HG02798 (cell line): ENCODE measurements at regions not wholly inside any gene's neighbourhood (a gene's known extent, or its start where the extent isn't known, plus 50 kb on each side); places are given as distances from the start of the nearest gene placed in this dataset.

Experiments
- ATAC-seq: cut with Tn5 transposase; IDR thresholded peaks from one replicate; pipeline ENCODE4 v1.9.1; 2021; ENCODE audit warnings: mild to moderate bottlenecking; ENCODE audit not compliant: unreplicated experiment, poor library complexity

- no peak for ATAC-seq
These were observed 1029.1 kb upstream of the GBE1 start for GRCh38 chr3:82790307-82791097.

- ATAC-seq, result no peak
These were observed 1021.7 kb upstream of the GBE1 start for GRCh38 chr3:82783194-82783593.

- ATAC-seq, result no peak
These were observed 1011.8 kb upstream of the GBE1 start for GRCh38 chr3:82773207-82773606.

DNA sequence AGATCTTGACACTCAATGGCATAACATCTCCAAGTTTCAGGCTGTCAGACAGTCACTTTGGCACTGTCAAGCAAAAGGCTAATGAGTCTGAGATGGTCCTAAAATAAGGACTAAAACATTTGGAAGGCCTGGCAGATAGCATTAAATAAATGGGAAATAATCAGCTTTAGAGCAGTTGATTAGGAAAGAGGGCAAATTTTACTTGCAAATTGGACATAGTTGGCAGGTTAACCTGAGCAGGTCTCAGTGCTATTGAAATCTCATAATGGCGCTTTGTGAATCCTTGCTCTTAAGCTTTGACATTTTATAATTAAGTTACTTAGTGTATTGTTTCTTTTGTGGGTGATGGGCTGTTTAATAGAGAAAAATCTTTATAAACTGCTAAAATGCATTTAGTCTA lies 1003.1 kb upstream of the GBE1 start:
- ATAC-seq, result no peak

DNA sequence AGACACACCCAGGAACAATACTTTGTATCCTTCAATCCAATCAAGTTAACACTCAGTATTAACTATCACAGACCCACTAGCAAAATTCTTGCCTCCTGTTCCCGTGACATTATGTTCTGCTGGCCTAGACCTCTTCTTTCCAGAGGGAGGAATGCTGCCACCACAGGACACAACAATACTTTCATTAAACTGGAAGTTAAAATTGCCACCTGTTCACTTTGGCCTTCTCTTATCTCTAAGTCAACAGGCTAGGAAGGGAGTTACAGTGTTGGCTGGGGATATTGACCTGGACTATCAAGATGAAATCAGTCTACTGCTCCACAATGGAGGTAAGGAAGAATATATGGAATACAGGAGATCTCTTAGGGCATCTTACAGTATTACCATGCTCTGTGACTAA lies 1000.4 kb upstream of the GBE1 start:
- no peak for ATAC-seq

DNA sequence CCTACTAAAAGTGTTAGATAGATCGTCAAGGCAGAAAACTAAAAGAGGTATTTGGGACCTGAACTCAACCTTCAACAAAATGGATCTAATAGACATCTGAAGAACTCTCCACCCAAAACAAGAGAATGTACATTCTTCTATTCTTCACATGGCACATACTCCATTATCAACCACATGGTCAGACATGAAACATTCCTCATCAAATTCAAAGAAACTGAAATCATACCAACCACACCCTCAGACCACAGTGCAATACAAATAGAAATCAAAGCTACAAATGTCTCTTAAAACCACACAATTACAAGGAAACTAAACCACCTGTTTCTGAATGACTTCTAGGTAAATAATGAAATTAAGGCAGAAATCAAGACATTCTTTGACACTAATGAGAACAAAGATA lies 984.1 kb upstream of the GBE1 start:
- no peak for ATAC-seq

DNA sequence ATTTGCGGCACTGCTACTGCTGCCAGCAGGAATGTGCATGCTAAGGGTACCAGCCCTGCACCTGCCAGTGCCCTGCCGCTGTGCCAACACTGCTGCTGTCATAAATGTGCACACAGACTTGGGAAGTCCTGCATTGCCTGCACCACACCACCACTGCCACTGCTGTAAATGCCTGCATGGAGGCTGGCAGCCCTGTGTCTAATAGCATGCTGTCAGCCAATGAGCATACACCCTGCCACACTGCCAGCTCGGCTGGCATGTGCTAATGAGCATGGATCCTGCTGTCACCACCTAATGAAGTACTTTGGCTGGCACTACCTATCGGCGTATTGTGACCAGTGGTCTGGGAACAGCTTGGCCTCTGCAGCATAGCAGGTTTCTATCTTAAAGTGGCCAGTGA lies 981.8 kb upstream of the GBE1 start:
- no peak for ATAC-seq

GRCh38 chr3:82741346-82741745 lies 979.9 kb upstream of the GBE1 start:
- ATAC-seq, result no peak

DNA sequence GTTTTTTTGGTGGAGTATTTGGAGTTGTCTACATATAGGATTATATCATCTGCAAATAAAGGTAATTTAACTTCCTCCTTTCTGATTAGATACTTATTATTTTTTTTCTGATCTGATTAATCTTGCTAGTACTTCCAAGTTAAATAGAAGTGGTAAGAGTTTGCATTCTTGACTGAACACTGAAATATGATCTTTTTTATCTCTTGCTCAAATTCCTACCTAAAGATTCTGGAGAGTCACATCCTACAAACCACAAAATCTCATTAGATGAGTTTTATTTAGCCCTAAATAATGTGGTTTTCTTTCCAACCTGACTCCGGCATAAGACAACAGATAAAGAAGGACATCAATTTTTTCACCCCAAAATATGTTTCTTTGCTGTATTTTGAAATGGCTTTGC lies 977.9 kb upstream of the GBE1 start:
- ATAC-seq, result no peak

DNA sequence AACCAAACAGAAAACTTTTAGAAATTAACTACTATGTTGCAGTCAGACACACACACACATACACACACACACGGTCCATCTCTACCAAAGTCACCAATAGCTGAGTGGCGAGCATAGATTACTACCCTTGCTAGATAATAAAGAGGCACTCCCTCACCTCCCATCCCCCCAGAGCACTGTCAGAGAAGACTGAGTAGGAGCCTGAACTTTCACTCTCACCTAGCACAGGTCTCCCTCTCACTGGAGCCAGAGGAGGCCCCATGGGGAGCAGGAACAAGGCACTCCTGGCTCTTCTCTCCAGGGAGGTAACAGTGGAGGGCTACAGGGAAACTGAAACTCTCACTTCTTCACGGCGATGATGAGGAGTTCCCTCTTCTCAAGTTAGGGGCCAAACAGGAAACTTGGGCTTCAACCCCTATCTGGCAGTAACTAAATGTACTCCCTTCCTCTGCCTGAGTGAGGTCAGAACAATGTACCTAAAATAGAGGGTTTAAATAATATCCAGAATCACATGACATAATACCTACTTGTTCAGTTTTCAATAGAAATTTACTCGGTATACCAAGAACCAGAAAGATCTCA lies 975.3 kb upstream of the GBE1 start:
- no peak for ATAC-seq

DNA sequence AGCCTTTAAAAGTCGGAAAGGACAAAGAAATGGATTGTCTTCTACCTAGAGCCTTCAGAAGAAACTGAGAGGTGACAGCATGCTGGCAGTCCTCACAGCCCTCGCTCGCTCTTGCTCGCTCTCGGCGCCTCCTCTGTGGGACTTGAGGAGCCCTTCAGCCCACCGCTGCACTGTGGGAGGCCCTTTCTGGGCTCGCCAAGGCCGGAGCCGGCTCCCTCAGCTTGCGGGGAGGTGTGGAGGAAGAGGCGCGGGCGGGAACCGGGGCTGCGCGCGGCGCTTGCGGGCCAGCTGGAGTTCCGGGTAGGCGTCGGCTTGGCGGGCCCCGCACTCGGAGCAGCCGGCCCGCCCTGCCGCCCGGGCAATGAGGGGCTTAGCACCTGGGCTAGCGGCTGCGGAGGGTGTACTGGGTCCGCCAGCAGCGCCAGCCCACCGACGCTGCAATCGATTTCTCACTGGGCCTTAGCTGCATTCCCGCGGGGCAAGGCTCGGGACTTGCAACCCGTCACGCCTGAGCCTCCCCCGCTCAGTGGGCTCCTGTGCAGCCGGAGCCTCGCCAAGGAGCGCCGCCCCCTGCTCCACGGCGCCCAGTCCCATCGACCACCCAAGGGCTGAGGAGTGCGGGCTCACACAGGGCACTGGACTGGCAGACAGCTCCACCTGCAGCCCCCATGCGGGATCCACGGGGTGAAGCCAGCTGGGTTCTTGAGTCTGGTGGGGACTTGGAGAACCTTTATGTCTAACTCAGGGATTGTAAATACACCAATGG lies 953.8 kb upstream of the GBE1 start:
- no peak for ATAC-seq

DNA sequence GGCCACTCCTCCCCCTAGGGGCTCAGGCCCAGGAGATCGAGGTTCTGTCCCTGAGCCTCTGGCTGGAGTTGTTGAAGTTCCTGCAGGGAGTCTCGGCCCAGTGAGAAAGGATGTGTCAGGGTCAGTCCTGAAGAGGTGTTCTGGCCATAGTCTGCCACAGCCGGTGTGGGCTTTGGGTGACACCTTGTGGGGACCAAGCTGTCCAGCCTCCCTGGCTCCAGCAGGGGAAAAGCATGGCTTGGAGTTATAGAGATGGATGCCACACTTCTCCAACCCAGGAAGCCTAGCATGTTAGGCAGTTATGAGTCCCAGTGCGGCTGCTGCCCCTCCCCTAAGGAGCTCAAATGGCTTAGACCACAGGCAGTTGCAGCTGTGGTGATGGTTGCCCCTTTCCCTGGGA lies 945.6 kb upstream of the GBE1 start:
- no peak for ATAC-seq

- ATAC-seq, result no peak
These were observed 924.3 kb upstream of the GBE1 start for GRCh38 chr3:82685761-82686160.

GRCh38 chr3:82676356-82677026 lies 915.0 kb upstream of the GBE1 start:
- ATAC-seq, result no peak

DNA sequence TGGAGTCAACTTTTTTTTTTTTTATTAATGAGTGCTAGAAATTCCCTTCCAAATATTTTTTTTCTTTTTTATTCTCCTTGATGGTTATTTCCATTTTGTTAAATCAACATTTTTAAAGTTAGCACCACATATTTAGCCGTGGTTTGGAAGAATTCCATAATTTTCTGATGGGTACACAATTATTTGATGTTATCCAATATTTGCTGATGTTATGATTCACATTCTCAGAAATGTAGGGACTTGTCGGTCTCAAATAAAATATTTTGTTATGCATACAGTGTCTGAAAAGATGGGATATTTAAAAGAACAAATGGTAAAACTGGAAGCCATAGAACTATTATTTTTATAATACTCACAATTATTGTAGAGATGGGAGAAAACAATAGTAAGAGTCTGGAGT lies 911.5 kb upstream of the GBE1 start:
- ATAC-seq, result no peak

DNA sequence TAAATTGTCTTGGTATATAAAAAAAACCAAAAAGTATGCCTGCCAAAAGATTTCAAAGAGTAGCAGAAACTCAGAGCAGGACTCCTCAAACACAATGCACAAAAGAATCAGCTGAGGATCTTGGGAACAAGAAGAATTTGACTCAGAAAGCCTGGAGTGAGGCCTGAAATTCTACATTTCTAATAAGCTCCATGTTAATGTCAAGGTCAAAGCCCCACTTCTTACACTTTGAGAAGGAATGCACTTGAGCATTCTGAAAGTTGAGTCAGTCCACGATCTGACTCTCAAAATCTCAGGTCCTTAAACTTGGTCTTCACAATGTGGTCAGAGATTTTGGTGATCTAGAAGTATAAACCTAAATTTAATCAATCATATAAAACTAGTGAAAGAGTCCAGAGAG lies 910.0 kb upstream of the GBE1 start:
- no peak for ATAC-seq

DNA sequence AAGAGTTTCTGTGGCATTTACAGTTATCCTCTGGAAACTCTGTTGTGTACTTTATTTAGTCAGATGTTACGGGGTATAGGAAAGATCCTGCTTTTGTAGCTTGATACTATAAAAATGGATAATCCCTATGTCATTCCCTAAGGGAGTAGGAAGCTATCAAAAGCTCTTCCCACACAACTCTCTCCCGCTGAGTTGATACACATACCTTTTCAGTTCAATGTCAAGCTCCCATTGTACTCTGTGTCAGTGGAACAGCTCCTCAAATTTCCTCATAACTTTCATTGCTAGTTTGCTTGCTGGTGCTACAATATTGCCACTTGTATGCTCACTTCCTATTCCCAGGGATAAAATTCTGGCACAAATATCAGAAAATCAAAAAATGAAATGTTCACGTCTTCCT lies 893.3 kb upstream of the GBE1 start:
- ATAC-seq, result no peak

DNA sequence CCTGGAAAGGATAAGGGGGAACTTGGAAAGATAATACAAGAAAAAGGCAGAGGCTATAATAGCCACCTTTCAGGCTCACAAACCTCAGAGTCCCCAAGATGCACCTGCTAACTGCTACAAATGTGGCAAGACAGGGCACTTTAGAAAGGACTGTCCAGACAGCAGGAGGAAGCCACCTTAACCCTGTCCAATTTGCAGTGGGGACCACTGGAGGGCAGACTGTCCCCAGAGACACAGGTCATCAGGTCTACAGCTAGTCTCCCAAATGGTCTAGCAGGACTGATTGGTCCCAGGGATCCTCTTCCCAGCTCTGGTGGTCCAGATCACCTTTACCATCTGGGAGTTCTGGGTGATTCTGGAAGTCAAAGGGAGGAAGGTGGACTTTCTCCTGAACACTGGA lies 882.5 kb upstream of the GBE1 start:
- ATAC-seq, result no peak

GRCh38 chr3:82641701-82642100 lies 880.3 kb upstream of the GBE1 start:
- no peak for ATAC-seq

DNA sequence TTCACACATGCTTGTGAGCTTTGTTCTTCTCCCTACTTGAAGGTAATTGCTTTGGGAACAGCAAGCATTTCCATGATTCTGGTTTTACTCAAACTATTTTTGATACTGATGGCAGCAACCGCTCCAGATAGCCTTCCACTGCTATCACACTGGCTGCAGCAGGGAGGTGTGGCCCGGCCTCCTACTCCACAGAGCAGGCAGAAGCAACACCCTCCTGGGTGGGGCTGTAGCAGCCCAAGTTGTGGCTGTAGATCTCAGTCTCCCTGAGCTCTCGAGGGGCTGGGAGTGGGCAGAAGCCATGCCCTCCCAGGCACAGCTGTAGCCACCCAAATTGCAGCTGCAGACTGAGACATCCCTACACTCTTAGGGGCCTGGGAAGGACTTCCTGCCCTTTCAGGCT lies 878.8 kb upstream of the GBE1 start:
- no peak for ATAC-seq

- no peak for ATAC-seq
These were observed 876.1 kb upstream of the GBE1 start for GRCh38 chr3:82637574-82637973.
